Neural progenitor cell (in vitro differentiated cells): ENCODE measurements at regions not wholly inside any gene's neighbourhood (a gene's known extent, or its start where the extent isn't known, plus 50 kb on each side); places are given as distances from the start of the nearest gene placed in this dataset.

Source experiments
- CTCF ChIP-seq: fragments of 200-600 bp; sonication (generic); IDR thresholded peaks from 2 replicates; pipeline ENCODE4 v1.5.1; 2017; ENCODE audit warnings: antibody characterized with exemption, mild to moderate bottlenecking
- EZH2 ChIP-seq: fragments of 200-600 bp; sonication (generic); IDR thresholded peaks from 2 replicates; pipeline ENCODE4 v1.6.1; 2017; ENCODE audit warnings: antibody characterized with exemption, mild to moderate bottlenecking, moderate library complexity
- EZH2phosphoT487 ChIP-seq: fragments of 200-600 bp; sonication (generic); IDR thresholded peaks from 2 replicates; pipeline ENCODE4 v1.6.1; 2017; ENCODE audit warnings: antibody characterized with exemption

GRCh38 chr2:80968450-80968849, 663.9 kb upstream of the LRRTM1 start:
- TF ChIP-seq CTCF (peak; percentile 30), EZH2 (no peak), EZH2phosphoT487 (no peak)
